ACC112 (cell line): ENCODE measurements at regions not wholly inside any gene's neighbourhood (a gene's known extent, or its start where the extent isn't known, plus 50 kb on each side); places are given as distances from the start of the nearest gene placed in this dataset.

Experiments used
- H2AFZ ChIP-seq: fragments of 200-600 bp; sonication (generic); one replicate; pipeline ENCODE4 v1.6.0; 2017; ENCODE audit warnings: antibody characterized with exemption, low read length; ENCODE audit not compliant: unreplicated experiment
- H3K27ac ChIP-seq: fragments of 200-600 bp; sonication (generic); 2 replicates; pipeline ENCODE4 v1.5.1; 2014; ENCODE audit warnings: low read depth, mild to moderate bottlenecking, antibody characterized with exemption, low read length, moderate library complexity
- H3K27me3 ChIP-seq: fragments of 200-600 bp; sonication (generic); 2 replicates; pipeline ENCODE4 v1.6.1; 2014; ENCODE audit warnings: mild to moderate bottlenecking, antibody characterized with exemption, low read length, moderate library complexity, mixed read lengths; ENCODE audit not compliant: insufficient read depth
- H3K36me3 ChIP-seq: fragments of 200-600 bp; sonication (generic); 2 replicates; pipeline ENCODE4 v1.6.1; 2016; ENCODE audit warnings: mild to moderate bottlenecking, antibody characterized with exemption, low read length, moderate library complexity, mixed read lengths; ENCODE audit not compliant: insufficient read depth
- H3K4me1 ChIP-seq: fragments of 200-600 bp; sonication (generic); one replicate; pipeline ENCODE4 v1.6.1; 2016; ENCODE audit warnings: low read length, mixed read lengths; ENCODE audit not compliant: insufficient read depth, unreplicated experiment, control insufficient read depth
- H3K4me3 ChIP-seq: fragments of 200-600 bp; sonication (generic); 2 replicates; pipeline ENCODE4 v1.5.1; 2014; ENCODE audit warnings: mild to moderate bottlenecking, low read depth, low read length
- H3K79me2 ChIP-seq: fragments of 200-600 bp; sonication (generic); one replicate; pipeline ENCODE4 v1.6.0; 2016; ENCODE audit warnings: low read length; ENCODE audit not compliant: control insufficient read depth, unreplicated experiment, insufficient read depth

DNA sequence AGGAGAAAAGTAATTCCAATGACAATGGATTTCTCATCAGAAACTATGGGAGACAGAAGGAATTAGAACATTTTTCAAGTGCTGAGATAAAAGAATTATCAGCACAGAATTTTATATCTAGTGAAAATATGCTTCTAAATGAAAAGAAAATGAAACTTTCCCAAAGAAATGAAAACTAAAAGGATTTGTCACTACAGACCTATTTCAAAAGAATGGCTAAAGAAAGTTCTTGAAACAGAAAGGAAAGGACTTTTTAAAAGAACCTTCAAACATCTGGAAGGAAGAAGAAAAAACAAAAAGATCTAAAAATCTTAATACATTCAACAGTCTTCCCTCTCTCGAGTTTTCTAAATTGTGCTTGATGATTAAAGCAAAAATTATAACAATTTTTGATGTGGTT lies 255.4 kb downstream of the FAM76B start:
- Histone ChIP-seq H2AFZ (no peak overlapping the region), H3K4me1 (no peaks in the 10 kb centered on the region), H3K79me2 (no peaks in the 10 kb centered on the region), H3K27ac (no peak overlapping the region), H3K4me3 (no peak overlapping the region), H3K36me3 (no peaks in the 10 kb centered on the region), H3K27me3 (peaks cover 7% of the 10 kb centered on the region; the same call in 1 of the 2 replicates)

GRCh38 chr11:95531116-95531515 lies 258.5 kb downstream of the FAM76B start:
- Histone ChIP-seq H3K36me3 (no peaks in the 10 kb centered on the region), H3K27ac (no peak overlapping the region)

DNA sequence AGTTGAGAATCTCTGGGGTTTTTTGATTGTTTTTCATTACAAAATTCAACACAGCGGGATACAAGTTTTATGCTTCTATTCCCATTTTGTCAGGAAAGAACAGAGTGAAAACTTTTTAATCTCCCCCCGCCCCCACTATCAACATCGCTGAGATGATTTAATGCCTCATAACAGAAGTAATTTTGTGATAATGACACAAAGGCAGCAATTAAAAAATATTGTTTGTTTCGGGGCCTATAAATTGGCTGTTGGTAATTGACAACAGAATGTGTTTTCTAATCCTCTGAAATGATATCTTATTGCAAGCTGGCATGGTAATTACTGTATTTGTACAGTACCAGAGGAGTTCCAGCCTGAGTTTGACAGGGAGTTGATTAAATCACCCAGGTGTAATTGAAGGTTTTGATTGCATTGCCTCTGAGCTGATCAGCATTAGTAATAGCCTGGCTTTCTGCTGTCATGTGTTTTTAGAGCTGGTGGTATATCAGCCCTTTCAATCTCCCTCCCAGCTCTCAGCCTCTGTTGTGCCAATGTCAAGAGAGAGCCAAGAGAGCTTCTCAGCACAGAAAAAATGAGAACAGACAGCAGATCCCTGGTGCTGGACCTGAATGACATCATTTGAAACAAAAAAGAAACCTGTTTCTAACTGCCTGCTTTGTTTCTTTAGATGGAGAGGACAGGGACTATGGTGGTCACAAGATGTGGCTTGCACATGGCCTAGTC lies 265.1 kb downstream of the FAM76B start:
- no peaks in the 10 kb centered on the region for H3K27me3 ChIP-seq
- no peaks in the 10 kb centered on the region for H3K36me3 ChIP-seq
- H2AFZ ChIP-seq = no peak overlapping the region
- no peaks in the 10 kb centered on the region for H3K4me1 ChIP-seq
- no peak overlapping the region for H3K4me3 ChIP-seq
- no peaks in the 10 kb centered on the region for H3K79me2 ChIP-seq
- H3K27ac ChIP-seq = no peak overlapping the region

More at GRCh38 chr11:95531116-95531515, 258.5 kb downstream of the FAM76B start:
- H3K4me1 ChIP-seq = no peaks in the 10 kb centered on the region
- no peaks in the 10 kb centered on the region for H3K79me2 ChIP-seq
- no peak overlapping the region for H3K4me3 ChIP-seq
- H3K27me3 ChIP-seq = no peaks in the 10 kb centered on the region
- no peak overlapping the region for H2AFZ ChIP-seq

- Histone ChIP-seq H2AFZ (no peak overlapping the region), H3K4me3 (no peak overlapping the region), H3K27me3 (no peaks in the 10 kb centered on the region), H3K36me3 (no peaks in the 10 kb centered on the region), H3K4me1 (no peaks in the 10 kb centered on the region), H3K27ac (no peak overlapping the region), H3K79me2 (no peaks in the 10 kb centered on the region)
These were observed 266.7 kb downstream of the FAM76B start for GRCh38 chr11:95522874-95523273.

- H3K36me3 ChIP-seq = no peaks in the 10 kb centered on the region
- no peaks in the 10 kb centered on the region for H3K79me2 ChIP-seq
These were observed 267.7 kb downstream of the FAM76B start for GRCh38 chr11:95521862-95522261.

DNA sequence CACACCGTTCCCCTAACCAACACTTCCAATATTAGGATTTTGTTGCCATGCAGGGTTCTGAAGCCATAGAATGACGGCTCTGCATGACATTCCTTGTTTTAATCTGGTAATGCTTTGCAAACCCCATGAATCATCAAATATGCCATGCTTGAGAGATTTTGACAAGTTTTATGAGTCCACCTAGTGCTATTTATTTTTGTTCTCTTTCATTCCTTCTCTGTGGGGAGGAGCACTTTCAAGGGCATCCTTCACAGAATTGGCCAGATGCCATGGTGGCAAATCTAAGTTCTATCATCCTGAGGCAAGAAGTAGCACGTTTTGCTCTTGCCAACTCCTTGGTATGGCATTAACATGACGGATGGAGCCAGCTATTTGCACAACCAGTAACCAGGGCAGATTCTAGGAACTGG lies 268.4 kb downstream of the FAM76B start:
- Histone ChIP-seq H3K79me2 (no peaks in the 10 kb centered on the region), H3K36me3 (no peaks in the 10 kb centered on the region), H3K27me3 (no peaks in the 10 kb centered on the region), H3K4me1 (peaks cover 8% of the 10 kb centered on the region), H3K27ac (no peak overlapping the region), H3K4me3 (no peak overlapping the region), H2AFZ (no peak overlapping the region)

More at GRCh38 chr11:95521862-95522261, 267.7 kb downstream of the FAM76B start:
- H3K4me1 ChIP-seq = peaks cover 3% of the 10 kb centered on the region
- no peak overlapping the region for H2AFZ ChIP-seq
- H3K27me3 ChIP-seq = no peaks in the 10 kb centered on the region
- no peak overlapping the region for H3K4me3 ChIP-seq
- no peak overlapping the region for H3K27ac ChIP-seq

DNA sequence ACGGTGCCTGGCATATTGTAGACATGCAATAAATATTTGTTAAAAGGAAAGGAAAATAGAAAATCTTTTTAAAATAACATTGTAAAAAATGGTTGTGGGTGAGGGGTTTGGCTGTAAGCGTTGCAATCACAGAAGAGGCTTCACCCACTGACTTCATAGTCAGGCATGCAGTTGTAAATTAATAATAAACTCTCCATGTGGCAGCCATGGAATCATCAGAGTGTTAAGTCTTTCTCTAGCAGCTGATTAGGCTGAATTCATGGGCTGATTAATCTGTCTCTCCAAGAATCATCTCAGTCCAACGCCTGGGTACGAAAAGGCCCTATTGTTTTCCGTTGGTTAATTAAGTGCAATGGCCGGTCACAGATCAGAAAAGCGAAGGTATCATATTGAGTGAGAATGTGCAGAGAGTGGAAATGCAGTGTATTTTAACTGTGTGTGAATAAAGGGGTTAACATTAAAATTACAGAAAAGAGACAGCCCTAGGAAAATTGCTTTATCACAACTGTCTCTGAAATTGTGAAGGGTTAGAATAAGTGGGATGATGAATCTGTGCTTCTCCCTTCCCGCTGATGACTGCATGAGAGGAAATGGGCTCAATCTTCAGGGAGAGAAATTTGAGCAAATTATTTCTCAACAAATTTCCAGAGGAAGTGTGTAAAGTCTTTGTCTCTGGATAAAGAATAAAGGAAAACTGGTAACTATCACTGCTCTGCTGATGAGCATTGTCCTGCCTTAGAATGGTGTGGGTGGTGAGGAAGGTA lies 269.0 kb downstream of the FAM76B start:
- Histone ChIP-seq H3K27ac (no peak overlapping the region), H3K79me2 (no peaks in the 10 kb centered on the region), H2AFZ (no peak overlapping the region), H3K36me3 (no peaks in the 10 kb centered on the region), H3K4me1 (peaks cover 14% of the 10 kb centered on the region), H3K4me3 (no peak overlapping the region), H3K27me3 (no peaks in the 10 kb centered on the region)

DNA sequence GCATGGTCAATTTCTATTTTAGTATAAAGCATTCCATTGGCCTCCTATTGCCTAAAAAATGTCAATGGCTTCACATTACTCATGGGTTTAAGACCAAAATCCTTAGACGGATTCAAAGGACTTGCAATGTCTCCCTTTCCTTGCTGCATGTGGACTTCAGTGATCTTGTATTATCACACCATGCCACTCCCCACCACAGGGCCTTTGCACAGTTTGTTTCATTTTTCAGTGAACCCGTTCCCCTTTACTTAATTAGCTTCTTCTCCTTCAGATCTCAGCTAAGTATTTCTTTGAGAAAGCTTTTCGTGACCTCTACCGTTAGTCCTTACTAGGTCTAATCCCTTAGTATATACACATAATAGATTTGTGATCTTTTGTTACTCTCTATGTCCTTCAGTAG lies 269.7 kb downstream of the FAM76B start:
- Histone ChIP-seq H3K4me3 (no peak overlapping the region), H2AFZ (no peak overlapping the region), H3K27ac (no peak overlapping the region), H3K27me3 (no peaks in the 10 kb centered on the region), H3K79me2 (no peaks in the 10 kb centered on the region), H3K4me1 (peaks cover 20% of the 10 kb centered on the region), H3K36me3 (no peaks in the 10 kb centered on the region)

- Histone ChIP-seq H3K4me3 (no peak overlapping the region), H3K4me1 (peaks cover 35% of the 10 kb centered on the region), H3K36me3 (no peaks in the 10 kb centered on the region), H3K27ac (no peak overlapping the region), H2AFZ (no peak overlapping the region), H3K27me3 (no peaks in the 10 kb centered on the region), H3K79me2 (no peaks in the 10 kb centered on the region)
These were observed 272.1 kb downstream of the FAM76B start for GRCh38 chr11:95517453-95517852.

DNA sequence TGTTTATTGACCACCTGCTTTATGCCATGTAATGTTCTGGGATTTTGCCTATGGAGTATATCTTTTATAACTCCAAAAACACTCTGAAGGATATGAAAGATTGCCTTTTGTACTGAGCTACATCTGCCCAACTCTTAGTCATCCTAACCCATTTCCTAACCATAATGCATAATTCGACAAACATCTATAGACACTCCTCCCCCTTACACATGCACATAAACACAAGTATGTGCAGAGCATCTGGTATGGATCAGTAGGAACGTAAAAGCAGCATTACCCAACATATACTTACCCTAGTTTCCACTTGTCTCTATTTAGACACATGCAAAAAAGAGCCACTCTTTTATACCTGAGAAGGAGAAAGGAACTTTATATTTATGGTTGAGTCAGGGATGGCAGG lies 272.8 kb downstream of the FAM76B start:
- no peak overlapping the region for H3K4me3 ChIP-seq
- H3K4me1 ChIP-seq = peaks cover 41% of the 10 kb centered on the region
- no peak overlapping the region for H2AFZ ChIP-seq
- no peaks in the 10 kb centered on the region for H3K36me3 ChIP-seq
- H3K79me2 ChIP-seq = no peaks in the 10 kb centered on the region
- no peak overlapping the region for H3K27ac ChIP-seq
- H3K27me3 ChIP-seq = no peaks in the 10 kb centered on the region

DNA sequence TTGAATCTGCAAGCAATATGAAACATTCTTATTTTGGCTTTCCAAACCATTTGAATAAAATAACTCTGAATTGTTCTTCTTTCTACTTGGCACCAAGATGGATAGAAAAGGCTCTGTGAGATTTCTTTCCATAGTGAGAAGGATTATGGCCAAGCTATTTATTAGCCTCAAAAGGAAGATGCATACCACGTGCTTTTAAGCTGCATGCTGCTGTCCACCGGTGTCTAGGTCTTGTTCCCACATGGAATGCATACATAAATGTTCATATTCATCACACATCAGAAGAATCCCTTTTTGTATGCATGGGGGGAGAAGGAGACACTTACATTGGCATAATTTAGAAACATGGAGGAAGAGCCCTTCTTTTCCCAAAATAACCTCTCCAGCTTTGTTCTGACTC lies 273.4 kb downstream of the FAM76B start:
- Histone ChIP-seq H3K27ac (no peak overlapping the region), H3K79me2 (no peaks in the 10 kb centered on the region), H3K36me3 (no peaks in the 10 kb centered on the region), H3K4me1 (peaks cover 41% of the 10 kb centered on the region), H2AFZ (no peak overlapping the region), H3K27me3 (no peaks in the 10 kb centered on the region), H3K4me3 (no peak overlapping the region)
